ENCODE measurements at regions not wholly inside any gene's neighbourhood (a gene's known extent, or its start where the extent isn't known, plus 50 kb on each side); places are given as distances from the start of the nearest gene placed in this dataset.
"Not testable (repeated sequence)": the region's sequence is repeated elsewhere in the genome, so short reads cannot be mapped to it uniquely, and the experiment has no call there.

DNA sequence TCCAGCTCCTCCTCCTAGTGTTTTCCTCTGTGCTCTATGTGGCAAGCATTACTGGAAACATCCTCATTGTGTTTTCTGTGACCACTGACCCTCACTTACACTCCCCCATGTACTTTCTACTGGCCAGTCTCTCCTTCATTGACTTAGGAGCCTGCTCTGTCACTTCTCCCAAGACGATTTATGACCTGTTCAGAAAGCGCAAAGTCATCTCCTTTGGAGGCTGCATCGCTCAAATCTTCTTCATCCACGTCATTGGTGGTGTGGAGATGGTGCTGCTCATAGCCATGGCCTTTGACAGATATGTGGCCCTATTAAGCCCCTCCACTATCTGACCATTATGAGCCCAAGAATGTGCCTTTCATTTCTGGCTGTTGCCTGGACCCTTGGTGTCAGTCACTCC, 64.0 kb downstream of the OR4F15 start:
- H3K36me3 ChIP-seq; H3K27ac ChIP-seq; H3K4me3 ChIP-seq (replicated peaks in 1 of 3); intact Hi-C loops (cut with DNase I); H3K4me1 ChIP-seq; H3K27me3 ChIP-seq; DNase-seq; H3K9me3 ChIP-seq: not testable (repeated sequence)
- 61 to 80% methylated on average over 4 of the region's 4 CpGs for WGBS, 2 donors

DNA sequence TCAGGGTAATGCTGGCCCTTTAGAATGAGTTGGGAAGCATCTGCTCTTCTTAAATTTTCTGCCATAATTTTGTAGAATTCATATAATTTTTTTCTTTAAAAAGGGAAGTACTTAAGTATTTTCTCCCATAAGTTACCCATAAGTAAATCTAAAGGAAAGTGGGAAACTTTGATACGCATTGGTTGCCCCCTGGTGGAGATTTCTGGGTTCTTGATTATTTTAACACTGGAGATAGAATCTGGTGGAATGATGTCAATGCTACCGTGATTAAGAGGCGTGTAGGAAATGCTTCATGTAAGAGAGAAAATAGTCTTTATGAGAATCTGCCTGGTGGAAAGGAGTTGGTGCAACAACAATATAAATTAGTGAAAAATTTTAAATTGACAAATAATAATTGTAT, 65.6 kb downstream of the OR4F15 start:
- TF ChIP-seq, protein P1, sequence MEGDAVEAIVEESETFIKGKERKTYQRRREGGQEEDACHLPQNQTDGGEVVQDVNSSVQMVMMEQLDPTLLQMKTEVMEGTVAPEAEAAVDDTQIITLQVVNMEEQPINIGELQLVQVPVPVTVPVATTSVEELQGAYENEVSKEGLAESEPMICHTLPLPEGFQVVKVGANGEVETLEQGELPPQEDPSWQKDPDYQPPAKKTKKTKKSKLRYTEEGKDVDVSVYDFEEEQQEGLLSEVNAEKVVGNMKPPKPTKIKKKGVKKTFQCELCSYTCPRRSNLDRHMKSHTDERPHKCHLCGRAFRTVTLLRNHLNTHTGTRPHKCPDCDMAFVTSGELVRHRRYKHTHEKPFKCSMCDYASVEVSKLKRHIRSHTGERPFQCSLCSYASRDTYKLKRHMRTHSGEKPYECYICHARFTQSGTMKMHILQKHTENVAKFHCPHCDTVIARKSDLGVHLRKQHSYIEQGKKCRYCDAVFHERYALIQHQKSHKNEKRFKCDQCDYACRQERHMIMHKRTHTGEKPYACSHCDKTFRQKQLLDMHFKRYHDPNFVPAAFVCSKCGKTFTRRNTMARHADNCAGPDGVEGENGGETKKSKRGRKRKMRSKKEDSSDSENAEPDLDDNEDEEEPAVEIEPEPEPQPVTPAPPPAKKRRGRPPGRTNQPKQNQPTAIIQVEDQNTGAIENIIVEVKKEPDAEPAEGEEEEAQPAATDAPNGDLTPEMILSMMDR (IDR thresholded peaks at IDR 0.05), result peak in 1 of 6 experiments; percentile 23
- intact Hi-C loops (cut with DNase I); H3K4me3 ChIP-seq (replicated peaks in 1 of 3); H3K36me3 ChIP-seq; H3K27ac ChIP-seq; H3K9me3 ChIP-seq; H3K27me3 ChIP-seq; DNase-seq; H3K4me1 ChIP-seq: not testable (repeated sequence)
- 3% methylated on average over 3 of the region's 3 CpGs for WGBS, 2 donors

DNA sequence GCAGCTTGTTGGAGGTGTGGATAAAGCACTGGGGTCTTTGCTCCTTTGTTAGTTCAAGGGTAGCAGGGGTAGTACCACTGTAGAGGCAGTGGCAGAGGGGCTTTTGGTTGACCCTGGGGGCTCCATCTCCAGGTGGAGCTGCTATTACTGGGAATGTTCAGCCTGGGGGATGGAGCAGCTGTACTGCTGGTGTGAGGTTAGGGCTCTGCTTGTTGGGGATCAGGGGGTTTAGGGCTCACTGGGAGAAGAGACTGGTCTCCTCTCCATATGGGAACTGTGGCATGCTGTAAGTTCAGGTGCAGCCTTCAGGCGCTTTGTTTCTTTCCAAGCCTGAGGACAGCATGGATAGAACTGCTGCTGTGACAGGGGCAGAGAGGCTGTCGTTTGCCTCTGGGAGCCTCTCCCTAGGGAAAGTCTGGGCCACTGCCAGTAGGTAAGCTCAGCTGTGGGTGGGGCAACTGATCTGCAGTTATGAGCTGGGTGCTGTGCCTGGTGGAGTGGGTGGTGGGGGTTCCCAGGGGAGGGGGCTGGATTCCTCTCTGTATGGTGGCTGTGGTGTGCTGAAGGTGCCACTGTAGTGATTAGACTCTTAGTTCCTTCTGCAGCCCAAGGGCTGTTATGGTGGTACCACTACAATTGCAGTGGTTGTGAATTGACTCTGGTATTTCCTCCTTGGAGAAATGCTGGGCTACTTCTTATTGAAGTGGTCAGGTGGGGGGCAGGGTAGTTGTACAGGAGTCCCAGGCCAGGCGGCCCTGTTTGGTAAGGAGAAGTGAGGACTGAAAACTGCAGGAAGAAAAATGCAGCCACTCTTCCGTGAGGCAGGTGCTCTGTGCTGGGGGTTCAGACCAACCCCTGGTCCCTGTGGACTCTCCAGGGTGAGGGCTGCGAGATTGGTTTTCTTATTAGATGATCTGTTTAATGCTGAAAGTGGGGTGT, 100.6 kb downstream of the OR4F15 start:
- H3K27me3 ChIP-seq; H3K9me3 ChIP-seq; H3K36me3 ChIP-seq; H3K27ac ChIP-seq; DNase-seq; H3K4me1 ChIP-seq; H3K4me3 ChIP-seq (replicated peaks in 1 of 3); intact Hi-C loops (cut with DNase I): not testable (repeated sequence)
- WGBS, 2 donors, result no CpG with 5 or more reads among the region's 5 CpGs

DNA sequence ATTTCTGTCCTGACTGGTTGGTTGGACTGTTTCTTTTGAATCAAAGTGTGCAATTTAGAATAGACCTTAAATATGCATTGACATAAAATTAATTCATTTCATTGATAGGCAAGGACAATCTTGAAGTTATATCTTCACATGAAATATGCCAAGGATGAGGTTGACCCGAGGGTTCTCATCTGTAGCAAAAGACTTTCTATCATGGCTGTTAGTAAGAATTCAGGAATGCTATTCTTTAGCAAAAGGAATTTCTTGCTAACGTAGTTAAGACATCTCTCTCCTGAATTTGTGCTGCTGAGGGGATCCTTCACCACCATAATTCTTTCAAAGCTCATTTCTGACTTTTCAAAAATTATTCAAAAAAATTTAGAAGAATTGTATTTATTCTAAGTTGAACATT, 112.6 kb downstream of the OR4F15 start:
- intact Hi-C loops (cut with DNase I); H3K4me3 ChIP-seq (replicated peaks in 1 of 3); H3K9me3 ChIP-seq: not testable (repeated sequence)

DNA sequence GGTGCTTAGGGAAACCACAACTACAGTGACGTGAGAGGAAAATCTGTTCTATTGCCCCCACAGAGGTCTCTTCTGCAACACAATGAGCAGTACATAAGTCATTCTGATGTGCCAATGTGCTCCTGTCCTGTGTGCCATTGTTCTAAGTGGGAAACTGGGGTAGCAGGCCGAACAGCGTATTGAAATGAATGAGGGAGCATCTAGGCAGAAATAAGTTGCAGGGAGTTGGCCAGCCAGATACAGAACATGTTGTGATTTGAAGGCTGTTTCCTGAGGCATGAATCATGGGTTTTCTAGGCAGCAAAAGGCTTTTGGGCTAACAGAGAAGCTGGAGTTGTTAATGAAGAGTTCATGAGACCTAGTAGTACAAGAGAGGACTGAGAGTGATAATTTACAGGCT, 122.5 kb downstream of the OR4F15 start:
- DNase-seq; H3K4me3 ChIP-seq (replicated peaks in 1 of 3); intact Hi-C loops (cut with DNase I); H3K4me1 ChIP-seq; H3K27ac ChIP-seq; H3K9me3 ChIP-seq; H3K36me3 ChIP-seq; H3K27me3 ChIP-seq: not testable (repeated sequence)
- WGBS, 2 donors, result no CpG with 5 or more reads among the region's 3 CpGs

More for the DNA sequence above, 112.6 kb downstream of the OR4F15 start:
- H3K36me3 ChIP-seq, H3K27me3 ChIP-seq, H3K27ac ChIP-seq, H3K4me1 ChIP-seq, DNase-seq: not testable (repeated sequence)
- 17 to 44% methylated on average over 1 of the region's 2 CpGs for WGBS, 2 donors

DNA sequence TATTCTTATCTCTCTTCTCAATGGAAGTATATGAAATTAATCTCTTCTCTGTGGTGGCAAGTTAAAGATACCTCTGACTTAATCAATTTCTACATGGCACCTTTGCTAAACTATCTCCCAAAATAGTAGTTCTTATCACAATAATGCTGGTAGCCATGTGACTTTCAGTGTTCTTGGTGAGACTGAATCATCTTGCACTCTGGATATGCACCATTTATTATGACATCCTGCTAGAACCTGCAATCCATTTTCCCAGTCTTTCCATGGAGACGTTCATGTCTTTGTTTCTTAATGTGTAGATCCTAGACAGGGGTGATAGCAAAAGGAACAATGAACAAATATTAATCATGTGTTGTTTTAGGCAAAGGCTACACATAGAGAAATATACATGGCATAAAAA, 125.4 kb downstream of the OR4F15 start:
- DNase-seq; H3K27me3 ChIP-seq; H3K27ac ChIP-seq; H3K9me3 ChIP-seq; H3K4me1 ChIP-seq; intact Hi-C loops (cut with DNase I); H3K36me3 ChIP-seq; H3K4me3 ChIP-seq (replicated peaks in 1 of 3): not testable (repeated sequence)
- WGBS, 2 donors, result no CpG with 5 or more reads among the region's 1 CpG

DNA sequence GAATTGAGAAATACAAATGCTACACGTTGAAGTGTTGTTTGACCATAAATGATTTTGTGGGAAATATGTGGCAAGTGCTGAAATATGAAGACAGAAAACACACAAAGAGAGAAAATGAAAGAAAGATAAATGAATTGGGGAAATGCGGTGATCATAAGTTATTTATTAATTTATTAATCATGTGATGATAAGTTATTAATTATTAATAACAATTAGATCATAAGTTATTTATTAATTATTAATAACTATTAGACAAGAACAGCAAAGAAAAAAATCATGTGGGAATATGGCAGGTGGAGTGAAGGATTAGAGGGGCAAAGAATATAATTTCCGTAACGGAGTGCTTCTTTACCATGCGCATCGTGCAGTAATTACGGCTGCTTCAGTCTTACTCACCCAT, 126.6 kb downstream of the OR4F15 start:
- WGBS, 2 donors, result 96 to 97% methylated on average over 5 of the region's 7 CpGs
- intact Hi-C loops (cut with DNase I); H3K9me3 ChIP-seq; DNase-seq; H3K27ac ChIP-seq; H3K4me1 ChIP-seq; H3K36me3 ChIP-seq; H3K27me3 ChIP-seq; H3K4me3 ChIP-seq (replicated peaks in 1 of 3): not testable (repeated sequence)

DNA sequence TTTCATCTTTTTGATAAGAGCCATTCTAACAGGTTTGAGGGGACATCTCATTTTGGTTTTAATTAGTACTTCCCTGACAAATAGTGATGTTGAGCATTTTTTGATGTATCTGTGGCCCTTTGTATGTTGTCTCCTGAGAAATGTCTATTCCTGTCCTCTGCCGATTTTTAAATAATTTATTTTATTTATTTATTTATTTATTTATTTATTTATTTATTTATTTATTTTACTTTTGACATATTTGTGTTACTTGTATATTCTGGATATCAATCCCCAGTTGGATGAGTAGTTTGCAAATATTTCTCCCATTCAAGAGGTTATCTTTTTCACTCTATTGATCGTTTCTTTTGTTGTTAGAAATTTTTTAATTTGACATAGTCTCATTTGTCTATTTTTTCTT, 133.9 kb downstream of the OR4F15 start:
- H3K4me1 ChIP-seq; DNase-seq; H3K9me3 ChIP-seq; H3K4me3 ChIP-seq (replicated peaks in 1 of 3); H3K27ac ChIP-seq; intact Hi-C loops (cut with DNase I); H3K27me3 ChIP-seq; H3K36me3 ChIP-seq: not testable (repeated sequence)
- WGBS, 2 donors, result 81 to 83% methylated on average over 2 of the region's 2 CpGs

DNA sequence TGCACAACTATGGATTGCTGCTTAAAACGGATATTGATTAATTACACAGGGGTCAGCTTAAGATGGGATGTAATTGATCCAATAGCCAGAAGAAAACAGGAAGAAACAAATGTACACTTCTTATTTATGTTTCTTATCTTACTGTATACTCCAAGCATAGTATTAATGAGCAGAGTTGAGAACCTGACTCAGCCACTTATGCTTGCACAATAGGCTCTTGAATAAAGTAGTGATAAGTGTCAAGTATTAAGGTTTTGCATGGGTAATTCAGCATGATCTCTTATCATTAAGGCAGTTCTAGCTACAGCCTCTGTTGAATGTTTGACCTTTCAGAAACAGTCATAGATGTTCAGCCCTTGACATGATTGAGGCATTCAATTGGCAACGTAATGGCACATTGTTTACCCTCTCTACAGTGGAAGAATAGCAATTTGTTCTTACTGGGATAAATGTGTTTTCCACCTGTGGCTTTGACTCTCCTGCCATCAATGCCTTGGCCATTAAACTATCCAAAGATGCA, 136.5 kb downstream of the OR4F15 start:
- H3K27me3 ChIP-seq; DNase-seq; intact Hi-C loops (cut with DNase I); H3K36me3 ChIP-seq; H3K4me1 ChIP-seq; H3K4me3 ChIP-seq (replicated peaks in 1 of 3); H3K9me3 ChIP-seq; H3K27ac ChIP-seq: not testable (repeated sequence)
- 67 to 72% methylated on average over 1 of the region's 2 CpGs for WGBS, 2 donors

DNA sequence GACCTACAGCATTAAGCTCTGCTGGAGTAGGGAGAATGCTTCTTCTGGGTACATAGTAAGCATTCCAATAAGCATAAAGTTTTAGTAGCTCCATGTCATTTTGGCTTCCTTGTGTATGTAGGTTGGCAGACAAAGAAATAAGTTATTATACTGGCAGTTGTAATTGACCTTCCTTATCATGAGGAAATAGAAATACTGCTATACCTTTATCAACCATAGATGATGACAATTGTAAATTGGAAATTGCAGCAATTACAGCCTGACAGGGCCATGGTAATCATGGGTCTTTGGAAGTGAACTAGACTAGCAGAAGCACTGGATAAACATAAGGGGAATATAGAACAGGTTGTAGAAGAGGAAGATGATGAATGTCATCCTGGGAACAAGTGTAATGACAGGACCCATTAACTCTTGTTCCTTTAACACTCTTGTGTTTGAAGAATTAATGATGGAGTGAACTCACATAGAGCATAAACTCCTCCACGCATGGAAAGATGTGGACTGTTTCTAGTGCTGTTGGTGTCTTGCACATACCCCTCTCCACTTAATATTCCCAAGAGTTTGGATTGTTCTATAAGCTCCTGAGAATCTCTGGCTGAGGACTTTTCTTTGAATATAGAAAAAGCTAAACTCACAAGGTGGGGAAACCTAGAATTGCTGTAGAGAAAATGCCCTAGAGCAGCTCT, 137.5 kb downstream of the OR4F15 start:
- H3K27ac ChIP-seq; H3K4me3 ChIP-seq (replicated peaks in 1 of 3); DNase-seq; H3K9me3 ChIP-seq; H3K4me1 ChIP-seq; intact Hi-C loops (cut with DNase I); H3K27me3 ChIP-seq; H3K36me3 ChIP-seq: not testable (repeated sequence)
- WGBS, 2 donors, result 79 to 88% methylated on average over 1 of the region's 1 CpG

DNA sequence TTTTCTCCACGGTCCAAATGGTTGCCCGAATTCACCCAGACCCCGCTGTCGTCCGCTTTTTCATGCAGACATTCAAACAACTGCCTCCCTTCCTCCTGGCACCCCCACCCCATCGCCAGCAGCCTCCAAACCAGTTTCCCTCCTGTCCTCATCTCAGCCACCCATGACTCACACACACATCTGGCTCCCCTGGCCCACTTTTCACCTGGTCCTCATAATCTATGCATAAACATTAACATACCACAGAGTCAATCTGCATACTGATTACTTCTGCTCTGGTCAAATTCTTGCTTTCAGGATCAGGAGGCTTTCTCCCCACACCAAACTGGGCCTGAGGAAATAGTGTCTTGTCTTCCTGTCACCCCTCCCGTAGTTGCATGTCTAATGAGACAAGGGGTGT, 142.0 kb downstream of the OR4F15 start:
- H3K9me3 ChIP-seq; DNase-seq; H3K36me3 ChIP-seq; intact Hi-C loops (cut with DNase I); H3K4me1 ChIP-seq; H3K27me3 ChIP-seq; H3K27ac ChIP-seq; H3K4me3 ChIP-seq (replicated peaks in 1 of 3): not testable (repeated sequence)
- WGBS, 2 donors, result no CpG with 5 or more reads among the region's 7 CpGs

DNA sequence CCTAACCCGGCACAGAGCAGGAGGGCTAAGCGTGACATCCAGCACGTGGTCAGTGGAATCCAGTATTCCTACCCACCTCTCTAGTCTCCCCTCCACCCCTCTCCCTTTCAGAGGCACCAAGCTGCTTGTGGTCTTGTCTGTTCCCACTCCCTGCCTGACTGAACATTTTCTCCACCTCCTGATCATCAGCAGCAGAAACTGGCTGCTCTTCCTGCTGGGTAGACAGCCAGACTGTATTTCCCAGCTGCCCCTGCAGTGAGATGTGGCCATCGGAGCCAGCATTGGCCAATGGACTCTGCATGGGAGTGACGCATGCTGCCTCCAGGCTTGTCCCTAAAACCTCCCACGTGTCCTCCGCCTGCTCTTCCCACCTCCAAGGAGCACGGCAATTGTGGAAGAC, 143.8 kb downstream of the OR4F15 start:
- DNase-seq; H3K27me3 ChIP-seq; H3K27ac ChIP-seq; H3K36me3 ChIP-seq; H3K4me1 ChIP-seq; H3K9me3 ChIP-seq; intact Hi-C loops (cut with DNase I); H3K4me3 ChIP-seq (replicated peaks in 1 of 3): not testable (repeated sequence)
- WGBS, 2 donors, result 54 to 60% methylated on average over 3 to 4 of the region's 8 CpGs

Data from thyroid gland (tissue), 4 donors.